Activated CD4-positive, alpha-beta T cell treated with anti-CD3 and anti-CD28 coated beads, Interleukin-2, amount 10 ng/mL, durations not matched to agents 7 days and 5 days (primary cell): ENCODE measurements at regions not wholly inside any gene's neighbourhood (a gene's known extent, or its start where the extent isn't known, plus 50 kb on each side); places are given as distances from the start of the nearest gene placed in this dataset.
"Not testable (repeated sequence)": the region's sequence is repeated elsewhere in the genome, so short reads cannot be mapped to it uniquely, and the experiment has no call there.

Experiments used
- CTCF ChIA-PET: fragments of 350-600 bp; sonication (Branson Sonifier 250); formaldehyde crosslinking; loops from one replicate; lab custom pipeline; 2021; ENCODE audit warnings: antibody characterized with exemption; lab: Charles Lee
- POLR2A ChIA-PET: fragments of 350-600 bp; sonication (Branson Sonifier 250); formaldehyde crosslinking; loops from one replicate; lab custom pipeline; 2021; ENCODE audit warnings: antibody characterized with exemption; lab: Charles Lee
- DNase-seq: peaks from one replicate; pipeline ENCODE4 v3.0.0-alpha.2; 2020
- H3K27ac Mint-ChIP-seq: one replicate; pipeline ENCODE4 v1.8.0; 2021; ENCODE audit warnings: mild to moderate bottlenecking, moderate library complexity, mixed read lengths
- H3K27me3 Mint-ChIP-seq: one replicate; pipeline ENCODE4 v1.8.0; 2021; ENCODE audit warnings: mixed read lengths
- H3K36me3 Mint-ChIP-seq: one replicate; pipeline ENCODE4 v1.8.0; 2021; ENCODE audit warnings: low read depth, mixed read lengths
- H3K4me1 Mint-ChIP-seq: one replicate; pipeline ENCODE4 v1.8.0; 2021; ENCODE audit warnings: mixed read lengths
- H3K4me3 Mint-ChIP-seq: one replicate; pipeline ENCODE4 v1.8.0; 2021; ENCODE audit warnings: mild to moderate bottlenecking, moderate library complexity, mixed read lengths
- H3K9me3 Mint-ChIP-seq: one replicate; pipeline ENCODE4 v1.8.0; 2021; ENCODE audit warnings: mixed read lengths

GRCh38 chr9:129310666-129311350 lies 132.7 kb upstream of the IER5L start:
- POLR2A ChIA-PET = no interaction called here
- H3K27ac Mint-ChIP-seq = no peak overlapping the region
- CTCF ChIA-PET = interaction anchor here (0.9 to 1.4 kb wide), 3 partner anchors 10 to 64 kb away, joined by 3 to 6 read pairs (median 3); no protein-coding TSS in a partner anchor
- DNase-seq = no peak
- no peaks in the 10 kb centered on the region for H3K27me3 Mint-ChIP-seq
- peaks cover 8% of the 10 kb centered on the region for H3K4me1 Mint-ChIP-seq
- no peak overlapping the region for H3K4me3 Mint-ChIP-seq
- H3K36me3 Mint-ChIP-seq = no peaks in the 10 kb centered on the region
- H3K9me3 Mint-ChIP-seq = no peaks in the 10 kb centered on the region

- DNase-seq = no peak
- H3K9me3 Mint-ChIP-seq = no peaks in the 10 kb centered on the region
- peaks cover 8% of the 10 kb centered on the region for H3K4me1 Mint-ChIP-seq
- POLR2A ChIA-PET = no interaction called here
- no peak overlapping the region for H3K27ac Mint-ChIP-seq
- CTCF ChIA-PET = interaction anchor here (1.3 kb wide), 1 partner anchor 33 kb away, joined by 3 read pairs; no protein-coding TSS in a partner anchor
- H3K36me3 Mint-ChIP-seq = no peaks in the 10 kb centered on the region
- H3K27me3 Mint-ChIP-seq = peaks cover 2% of the 10 kb centered on the region
- no peak overlapping the region for H3K4me3 Mint-ChIP-seq
These were observed 131.8 kb upstream of the IER5L start for GRCh38 chr9:129309906-129310305.

GRCh38 chr9:129309041-129309430 lies 131.0 kb upstream of the IER5L start:
- H3K4me1 Mint-ChIP-seq = peaks cover 8% of the 10 kb centered on the region
- ChIA-PET POLR2A (no interaction called here), CTCF (interaction anchor here (0.6 kb wide), 1 partner anchor 99 kb away, joined by 3 read pairs; no protein-coding TSS in a partner anchor)
- DNase-seq = no peak
- no peak overlapping the region for H3K27ac Mint-ChIP-seq
- H3K4me3 Mint-ChIP-seq = no peak overlapping the region
- H3K27me3 Mint-ChIP-seq = peaks cover 2% of the 10 kb centered on the region
- no peaks in the 10 kb centered on the region for H3K9me3 Mint-ChIP-seq
- no peaks in the 10 kb centered on the region for H3K36me3 Mint-ChIP-seq

- H3K36me3 Mint-ChIP-seq = peaks cover under 1% of the 10 kb centered on the region
- peaks cover 8% of the 10 kb centered on the region for H3K4me1 Mint-ChIP-seq
- peaks cover 4% of the 10 kb centered on the region for H3K9me3 Mint-ChIP-seq
- peaks cover 4% of the 10 kb centered on the region for H3K27me3 Mint-ChIP-seq
- no peak overlapping the region for H3K27ac Mint-ChIP-seq
- CTCF ChIA-PET = interaction anchor here (0.6 to 2.0 kb wide), 7 partner anchors 12 to 1378 kb away, joined by 3 to 5 read pairs (median 3); no protein-coding TSS in a partner anchor
- POLR2A ChIA-PET = no interaction called here
- no peak overlapping the region for H3K4me3 Mint-ChIP-seq
- DNase-seq = no peak
These were observed 129.3 kb upstream of the IER5L start for GRCh38 chr9:129307227-129307970.

- Mint-ChIP-seq H3K4me3 (no peak overlapping the region), H3K36me3 (peaks cover 2% of the 10 kb centered on the region), H3K9me3 (peaks cover 6% of the 10 kb centered on the region), H3K27me3 (peaks cover 4% of the 10 kb centered on the region), H3K27ac (no peak overlapping the region), H3K4me1 (peaks cover 8% of the 10 kb centered on the region)
- DNase-seq = no peak
- ChIA-PET POLR2A (no interaction called here), CTCF (interaction anchor here (0.6 to 2.0 kb wide), 5 partner anchors 11 to 1379 kb away, joined by 3 to 5 read pairs (median 3); no protein-coding TSS in a partner anchor)
These were observed 128.4 kb upstream of the IER5L start for GRCh38 chr9:129306318-129306973.

GRCh38 chr9:129305246-129305645 lies 127.2 kb upstream of the IER5L start:
- no peak overlapping the region for H3K4me3 Mint-ChIP-seq
- no peak overlapping the region for H3K27ac Mint-ChIP-seq
- no peak for DNase-seq
- H3K4me1 Mint-ChIP-seq = peaks cover 8% of the 10 kb centered on the region
- peaks cover 6% of the 10 kb centered on the region for H3K9me3 Mint-ChIP-seq
- ChIA-PET POLR2A (interaction anchor here (0.6 kb wide), 1 partner anchor 95 kb away, joined by 3 read pairs; no protein-coding TSS in a partner anchor), CTCF (interaction anchor here (1.3 kb wide), 1 partner anchor 15 kb away, joined by 3 read pairs; no protein-coding TSS in a partner anchor)
- peaks cover 4% of the 10 kb centered on the region for H3K27me3 Mint-ChIP-seq
- peaks cover 2% of the 10 kb centered on the region for H3K36me3 Mint-ChIP-seq

GRCh38 chr9:129301941-129302340 lies 123.9 kb upstream of the IER5L start:
- Mint-ChIP-seq H3K27ac (no peak overlapping the region), H3K4me3 (no peak overlapping the region), H3K9me3 (peaks cover 9% of the 10 kb centered on the region), H3K4me1 (peaks cover 1% of the 10 kb centered on the region), H3K27me3 (peaks cover 19% of the 10 kb centered on the region), H3K36me3 (peaks cover 4% of the 10 kb centered on the region)
- CTCF ChIA-PET = no interaction called here
- no peak for DNase-seq
- POLR2A ChIA-PET = no interaction called here

- H3K36me3 Mint-ChIP-seq, H3K4me3 Mint-ChIP-seq, H3K4me1 Mint-ChIP-seq, CTCF ChIA-PET, POLR2A ChIA-PET, H3K9me3 Mint-ChIP-seq, H3K27ac Mint-ChIP-seq, DNase-seq: not testable (repeated sequence)
- peaks cover 29% of the 10 kb centered on the region for H3K27me3 Mint-ChIP-seq
These were observed 118.1 kb upstream of the IER5L start for GRCh38 chr9:129296195-129296594.

- no peaks in the 10 kb centered on the region for H3K4me1 Mint-ChIP-seq
- no peaks in the 10 kb centered on the region for H3K36me3 Mint-ChIP-seq
- POLR2A ChIA-PET = no interaction called here
- H3K27me3 Mint-ChIP-seq = peaks cover 8% of the 10 kb centered on the region
- CTCF ChIA-PET = no interaction called here
- no peak overlapping the region for H3K4me3 Mint-ChIP-seq
- no peak overlapping the region for H3K27ac Mint-ChIP-seq
- DNase-seq = no peak
- peaks cover 5% of the 10 kb centered on the region for H3K9me3 Mint-ChIP-seq
These were observed 113.0 kb upstream of the IER5L start for GRCh38 chr9:129291041-129291501.

- Mint-ChIP-seq H3K9me3 (peaks cover 3% of the 10 kb centered on the region), H3K4me3 (no peak overlapping the region), H3K4me1 (no peaks in the 10 kb centered on the region), H3K36me3 (no peaks in the 10 kb centered on the region), H3K27me3 (peaks cover 5% of the 10 kb centered on the region), H3K27ac (no peak overlapping the region)
- DNase-seq = no peak
- POLR2A ChIA-PET = no interaction called here
- CTCF ChIA-PET = interaction anchor here (0.6 kb wide), 1 partner anchor 1354 kb away, joined by 6 read pairs; no protein-coding TSS in a partner anchor
These were observed 112.5 kb upstream of the IER5L start for GRCh38 chr9:129290606-129291005.

- no peak for DNase-seq
- ChIA-PET POLR2A (no interaction called here), CTCF (interaction anchor here (0.6 kb wide), 1 partner anchor 1354 kb away, joined by 6 read pairs; no protein-coding TSS in a partner anchor)
- Mint-ChIP-seq H3K27ac (peak overlapping the region; percentile 7), H3K9me3 (no peaks in the 10 kb centered on the region), H3K36me3 (no peaks in the 10 kb centered on the region), H3K27me3 (no peaks in the 10 kb centered on the region), H3K4me3 (no peak overlapping the region), H3K4me1 (no peaks in the 10 kb centered on the region)
These were observed 111.8 kb upstream of the IER5L start for GRCh38 chr9:129289883-129290282.

- H3K4me1 Mint-ChIP-seq = no peaks in the 10 kb centered on the region
- CTCF ChIA-PET = no interaction called here
- POLR2A ChIA-PET = no interaction called here
- no peaks in the 10 kb centered on the region for H3K36me3 Mint-ChIP-seq
- H3K9me3 Mint-ChIP-seq = no peaks in the 10 kb centered on the region
- H3K27me3 Mint-ChIP-seq = no peaks in the 10 kb centered on the region
- DNase-seq = no peak
- no peak overlapping the region for H3K4me3 Mint-ChIP-seq
- H3K27ac Mint-ChIP-seq = peak overlapping the region; percentile 41
These were observed 111.2 kb upstream of the IER5L start for GRCh38 chr9:129289131-129289731.
